PFSK-1 (cell line): ENCODE measurements at regions not wholly inside any gene's neighbourhood (a gene's known extent, or its start where the extent isn't known, plus 50 kb on each side); places are given as distances from the start of the nearest gene placed in this dataset.

Source experiments
- POLR2AphosphoS5 ChIP-seq: IDR thresholded peaks from 2 replicates; pipeline ENCODE4 v1.6.1; 2012; ENCODE audit warnings: low read depth, mild to moderate bottlenecking, control low read depth, low read length, moderate library complexity
- TAF1 ChIP-seq: IDR thresholded peaks from 2 replicates; pipeline ENCODE4 v1.6.1; 2012; ENCODE audit warnings: low read length, control low read depth, borderline replicate concordance; ENCODE audit not compliant: insufficient read depth

DNA sequence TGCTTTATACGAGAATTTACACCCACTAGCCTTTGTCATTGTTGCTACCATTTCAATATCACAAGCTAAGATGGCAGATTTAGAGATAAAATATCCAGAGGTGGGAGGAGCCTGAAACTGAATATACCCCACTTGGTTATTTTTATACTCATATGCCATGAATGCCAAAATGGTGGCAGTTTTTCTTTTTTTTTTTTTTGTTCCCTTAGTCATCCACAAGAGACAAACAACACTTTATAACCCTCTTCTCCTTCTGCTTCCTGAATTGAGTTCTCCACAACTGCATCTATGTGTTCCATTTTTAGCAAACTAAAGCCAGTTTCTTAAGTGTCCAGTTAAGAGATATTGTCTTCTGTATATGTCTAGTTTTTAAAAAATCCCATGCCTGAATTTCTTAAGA lies 558.4 kb downstream of the LMO4 start:
- TF ChIP-seq POLR2AphosphoS5 (no peak), TAF1 (no peak)
